ENCODE measurements at regions not wholly inside any gene's neighbourhood (a gene's known extent, or its start where the extent isn't known, plus 50 kb on each side); places are given as distances from the start of the nearest gene placed in this dataset.
"Not testable (repeated sequence)": the region's sequence is repeated elsewhere in the genome, so short reads cannot be mapped to it uniquely, and the experiment has no call there.

GRCh38 chr3:35439663-35440062, 199.7 kb upstream of the ARPP21 start:
- DNase-seq: no peak

GRCh38 chr3:35440826-35441225, 198.5 kb upstream of the ARPP21 start:
- no peak for DNase-seq

- no peak for DNase-seq
Measured at GRCh38 chr3:35446896-35447295, 192.4 kb upstream of the ARPP21 start.

- DNase-seq: no peak
Measured at GRCh38 chr3:35448121-35448520, 191.2 kb upstream of the ARPP21 start.

GRCh38 chr3:35448681-35449080, 190.6 kb upstream of the ARPP21 start:
- no peak for DNase-seq

- not testable (repeated sequence) for DNase-seq
Measured at GRCh38 chr3:35454819-35455218, 184.5 kb upstream of the ARPP21 start.

GRCh38 chr3:35473956-35474355, 165.4 kb upstream of the ARPP21 start:
- no peak for DNase-seq

- DNase-seq: not testable (repeated sequence)
Measured at GRCh38 chr3:35482566-35482965, 156.8 kb upstream of the ARPP21 start.

- no peak for DNase-seq
Measured at GRCh38 chr3:35483131-35483530, 156.2 kb upstream of the ARPP21 start.

- DNase-seq: no peak
Measured at GRCh38 chr3:35484929-35485530, 154.3 kb upstream of the ARPP21 start.

GRCh38 chr3:35486295-35486694, 153.0 kb upstream of the ARPP21 start:
- DNase-seq: peak; percentile 16

GRCh38 chr3:35487376-35487775, 151.9 kb upstream of the ARPP21 start:
- DNase-seq: no peak

- DNase-seq: no peak
Measured at GRCh38 chr3:35488526-35488925, 150.8 kb upstream of the ARPP21 start.

GRCh38 chr3:35492841-35493240, 146.5 kb upstream of the ARPP21 start:
- no peak for DNase-seq

GRCh38 chr3:35498506-35499210, 140.7 kb upstream of the ARPP21 start:
- DNase-seq: no peak

- no peak for DNase-seq
Measured at GRCh38 chr3:35500641-35501350, 138.5 kb upstream of the ARPP21 start.

GRCh38 chr3:35502699-35503098, 136.6 kb upstream of the ARPP21 start:
- DNase-seq: no peak

- DNase-seq: no peak
Measured at GRCh38 chr3:35505181-35505580, 134.1 kb upstream of the ARPP21 start.

- DNase-seq: no peak
Measured at GRCh38 chr3:35505772-35506171, 133.6 kb upstream of the ARPP21 start.

GRCh38 chr3:35519936-35520335, 119.4 kb upstream of the ARPP21 start:
- no peak for DNase-seq

GRCh38 chr3:35521196-35521595, 118.1 kb upstream of the ARPP21 start:
- DNase-seq: no peak

- no peak for DNase-seq
Measured at GRCh38 chr3:35522450-35522849, 116.9 kb upstream of the ARPP21 start.

GRCh38 chr3:35523074-35523473, 116.3 kb upstream of the ARPP21 start:
- DNase-seq: no peak

GRCh38 chr3:35523838-35524237, 115.5 kb upstream of the ARPP21 start:
- no peak for DNase-seq
